WTC11 (cell line): ENCODE measurements at regions not wholly inside any gene's neighbourhood (a gene's known extent, or its start where the extent isn't known, plus 50 kb on each side); places are given as distances from the start of the nearest gene placed in this dataset.
"Not testable (repeated sequence)": the region's sequence is repeated elsewhere in the genome, so short reads cannot be mapped to it uniquely, and the experiment has no call there.

Experiments
- CREM ChIP-seq: sonication (generic); formaldehyde crosslinking; IDR thresholded peaks from 2 replicates; pipeline ENCODE4 v1.8.1; 2022; ENCODE audit warnings: mild to moderate bottlenecking, missing genetic modification reagents, moderate library complexity
- GRHL2 ChIP-seq: fragments of 250-450 bp; sonication (Bioruptor Pico); IDR thresholded peaks from 2 replicates; pipeline ENCODE4 v1.8.0; 2022; ENCODE audit warnings: mild to moderate bottlenecking, moderate library complexity; ENCODE audit not compliant: insufficient replicate concordance, severe bottlenecking
- JUN ChIP-seq: sonication (generic); formaldehyde crosslinking; IDR thresholded peaks from 2 replicates; pipeline ENCODE4 v1.8.0; 2023; ENCODE audit warnings: mild to moderate bottlenecking, missing genetic modification reagents
- NFYB ChIP-seq: sonication (generic); formaldehyde crosslinking; conservative IDR thresholded peaks from 2 replicates; pipeline ENCODE4 v1.8.0; 2022; ENCODE audit warnings: low read depth, missing genetic modification reagents
- SMAD3 ChIP-seq: sonication (generic); formaldehyde crosslinking; IDR thresholded peaks from 2 replicates; pipeline ENCODE4 v1.8.0; 2022; ENCODE audit warnings: missing genetic modification reagents, mild to moderate bottlenecking, borderline replicate concordance
- SP1 ChIP-seq: sonication (generic); formaldehyde crosslinking; conservative IDR thresholded peaks from 2 replicates; pipeline ENCODE4 v1.8.1; 2022; ENCODE audit warnings: missing genetic modification reagents
- ZBTB43 ChIP-seq: sonication (generic); formaldehyde crosslinking; IDR thresholded peaks from 2 replicates; pipeline ENCODE4 v1.8.1; 2023; ENCODE audit warnings: mild to moderate bottlenecking, missing genetic modification reagents
- ZNF263 ChIP-seq: sonication (generic); formaldehyde crosslinking; IDR thresholded peaks from 2 replicates; pipeline ENCODE4 v1.8.1; 2022; ENCODE audit warnings: low read depth, mild to moderate bottlenecking, moderate library complexity, missing genetic modification reagents
- TF ChIP-seq, protein P1 (sequence below): fragments of 200-600 bp; IDR thresholded peaks from 2 replicates; pipeline ENCODE4 v1.8.0; 2022; ENCODE audit warnings: antibody characterized with exemption
- TF ChIP-seq, protein P2 (sequence below): sonication (generic); formaldehyde crosslinking; IDR thresholded peaks from 2 replicates; pipeline ENCODE4 v1.8.1; 2023; ENCODE audit warnings: mild to moderate bottlenecking, missing genetic modification reagents, moderate library complexity

DNA sequence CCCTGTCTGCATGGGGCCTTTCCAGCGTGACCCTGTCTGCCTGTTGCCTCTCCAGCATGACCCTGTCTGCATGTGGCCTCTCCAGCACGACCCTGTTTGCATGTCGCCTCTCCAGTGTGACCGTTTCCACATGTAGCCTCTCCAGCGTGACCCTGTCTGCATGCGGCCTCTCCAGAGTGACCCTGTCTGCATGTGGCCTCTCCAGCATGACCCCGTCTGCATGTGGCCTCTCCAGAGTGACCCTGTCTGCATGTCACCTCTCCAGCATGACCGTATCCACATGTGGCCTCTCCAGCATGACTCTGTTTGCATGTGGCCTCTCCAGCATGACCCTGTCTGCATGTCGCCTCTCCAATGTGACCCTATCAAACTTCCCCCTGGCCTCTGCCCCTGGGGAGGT lies 794.1 kb downstream of the SPATA31A7 start:
- not testable (repeated sequence) for TF ChIP-seq NFYB (CRISPR knock-in tag); SP1 (CRISPR knock-in tag); ZNF263; JUN; CREM (CRISPR knock-in tag); ZBTB43 (CRISPR knock-in tag); SMAD3 (CRISPR knock-in tag); GRHL2 (CRISPR knock-in tag)
- TF ChIP-seq, protein P1, sequence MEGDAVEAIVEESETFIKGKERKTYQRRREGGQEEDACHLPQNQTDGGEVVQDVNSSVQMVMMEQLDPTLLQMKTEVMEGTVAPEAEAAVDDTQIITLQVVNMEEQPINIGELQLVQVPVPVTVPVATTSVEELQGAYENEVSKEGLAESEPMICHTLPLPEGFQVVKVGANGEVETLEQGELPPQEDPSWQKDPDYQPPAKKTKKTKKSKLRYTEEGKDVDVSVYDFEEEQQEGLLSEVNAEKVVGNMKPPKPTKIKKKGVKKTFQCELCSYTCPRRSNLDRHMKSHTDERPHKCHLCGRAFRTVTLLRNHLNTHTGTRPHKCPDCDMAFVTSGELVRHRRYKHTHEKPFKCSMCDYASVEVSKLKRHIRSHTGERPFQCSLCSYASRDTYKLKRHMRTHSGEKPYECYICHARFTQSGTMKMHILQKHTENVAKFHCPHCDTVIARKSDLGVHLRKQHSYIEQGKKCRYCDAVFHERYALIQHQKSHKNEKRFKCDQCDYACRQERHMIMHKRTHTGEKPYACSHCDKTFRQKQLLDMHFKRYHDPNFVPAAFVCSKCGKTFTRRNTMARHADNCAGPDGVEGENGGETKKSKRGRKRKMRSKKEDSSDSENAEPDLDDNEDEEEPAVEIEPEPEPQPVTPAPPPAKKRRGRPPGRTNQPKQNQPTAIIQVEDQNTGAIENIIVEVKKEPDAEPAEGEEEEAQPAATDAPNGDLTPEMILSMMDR: not testable (repeated sequence)
- TF ChIP-seq, protein P2, sequence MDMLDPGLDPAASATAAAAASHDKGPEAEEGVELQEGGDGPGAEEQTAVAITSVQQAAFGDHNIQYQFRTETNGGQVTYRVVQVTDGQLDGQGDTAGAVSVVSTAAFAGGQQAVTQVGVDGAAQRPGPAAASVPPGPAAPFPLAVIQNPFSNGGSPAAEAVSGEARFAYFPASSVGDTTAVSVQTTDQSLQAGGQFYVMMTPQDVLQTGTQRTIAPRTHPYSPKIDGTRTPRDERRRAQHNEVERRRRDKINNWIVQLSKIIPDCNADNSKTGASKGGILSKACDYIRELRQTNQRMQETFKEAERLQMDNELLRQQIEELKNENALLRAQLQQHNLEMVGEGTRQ (CRISPR knock-in tag): not testable (repeated sequence)
